Uterus (tissue), 2 donors: ENCODE measurements at regions not wholly inside any gene's neighbourhood (a gene's known extent, or its start where the extent isn't known, plus 50 kb on each side); places are given as distances from the start of the nearest gene placed in this dataset.

Experiments used
- CTCF ChIP-seq, 4 experiments: fragments of 200-600 bp in 2 of 4; fragments of 450-650 bp in 2 of 4; sonication (generic) in 2 of 4; IDR thresholded peaks; one replicate each; pipeline ENCODE4 v1.5.1; 2016 to 2019; ENCODE audit warnings: antibody characterized with exemption in 4 of 4, mild to moderate bottlenecking in 2 of 4, moderate library complexity in 1 of 4
- POLR2A ChIP-seq, 2 donors: fragments of 450-650 bp; IDR thresholded peaks; one replicate each; pipeline ENCODE4 v1.6.1; 2016; ENCODE audit warnings: antibody characterized with exemption in 2 of 2, mild to moderate bottlenecking in 1 of 2, moderate library complexity in 1 of 2

GRCh38 chr6:92688342-92688741, 731.0 kb downstream of the EPHA7 start:
- TF ChIP-seq CTCF (IDR thresholded peaks at IDR 0.05) (no peak), POLR2A (IDR thresholded peaks at IDR 0.05) (no peak)
